PC-9 (cell line): ENCODE measurements at regions not wholly inside any gene's neighbourhood (a gene's known extent, or its start where the extent isn't known, plus 50 kb on each side); places are given as distances from the start of the nearest gene placed in this dataset.

ENCODE experiments used
- BruUV-seq: library from RNA; stranded (reverse); fragments of 400-500 nt; replicated peaks from 2 replicates; lab custom pipeline; 2021; lab: Mats Ljungman, UMichigan
- CTCF ChIA-PET: fragments of 300-600 bp; sonication (Branson Sonifier 250); formaldehyde crosslinking; loops from one replicate; lab custom pipeline; 2022; ENCODE audit warnings: antibody characterized with exemption; lab: Charles Lee
- POLR2A ChIA-PET: fragments of 300-600 bp; sonication (Branson Sonifier 250); formaldehyde crosslinking; loops from one replicate; lab custom pipeline; 2022; ENCODE audit warnings: antibody characterized with exemption; ENCODE audit not compliant: unreplicated experiment; lab: Charles Lee
- DNase-seq, 2 experiments: peaks; one replicate each; pipeline versions ENCODE4 v3.0.0 to v3.0.0-alpha.2; 2015 to 2022; ENCODE audit warnings: mixed read lengths in 1 of 2
- H2AFZ ChIP-seq: fragments of 200-600 bp; sonication (generic); 2 replicates; pipeline ENCODE4 v1.8.1; 2017; ENCODE audit warnings: antibody characterized with exemption
- H3F3A ChIP-seq: fragments of 200-600 bp; sonication (generic); 2 replicates; pipeline ENCODE4 v1.8.1; 2017; ENCODE audit warnings: antibody characterized with exemption, mild to moderate bottlenecking, low read depth; ENCODE audit not compliant: insufficient read depth
- H3K27ac ChIP-seq: fragments of 200-600 bp; sonication (generic); 2 replicates; pipeline ENCODE4 v1.6.1; 2016; ENCODE audit warnings: mixed run types
- H3K27me3 ChIP-seq: fragments of 200-600 bp; sonication (generic); 2 replicates; pipeline ENCODE4 v1.6.1; 2016; ENCODE audit warnings: low read depth, mixed run types; ENCODE audit not compliant: insufficient read depth
- H3K36me3 ChIP-seq: fragments of 200-600 bp; sonication (generic); 2 replicates; pipeline ENCODE4 v1.6.1; 2016; ENCODE audit warnings: low read depth, mixed run types
- H3K4me1 ChIP-seq: fragments of 200-600 bp; sonication (generic); replicated peaks from 2 replicates; pipeline ENCODE4 v1.6.1; 2016; ENCODE audit warnings: mixed run types; ENCODE audit not compliant: insufficient read depth
- H3K4me2 ChIP-seq: fragments of 200-600 bp; sonication (generic); 2 replicates; pipeline ENCODE4 v1.6.1; 2017; ENCODE audit warnings: mixed run types
- H3K4me3 ChIP-seq: fragments of 200-600 bp; sonication (generic); 2 replicates; pipeline ENCODE4 v1.6.1; 2016; ENCODE audit warnings: mixed run types
- H3K79me2 ChIP-seq: fragments of 200-600 bp; sonication (generic); 2 replicates; pipeline ENCODE4 v1.6.1; 2017; ENCODE audit warnings: low read depth, mixed run types
- H3K9me2 ChIP-seq: fragments of 200-600 bp; sonication (generic); 2 replicates; pipeline ENCODE4 v1.8.1; 2017; ENCODE audit warnings: mild to moderate bottlenecking; ENCODE audit not compliant: insufficient read depth
- H3K9me3 ChIP-seq: fragments of 200-600 bp; sonication (generic); 2 replicates; pipeline ENCODE4 v1.8.1; 2016; ENCODE audit warnings: low read depth; ENCODE audit not compliant: insufficient read depth
- H4K20me1 ChIP-seq: fragments of 200-600 bp; sonication (generic); 2 replicates; pipeline ENCODE4 v1.8.1; 2017; ENCODE audit not compliant: insufficient read depth
- CTCF ChIP-seq: fragments of 200-600 bp; sonication (generic); conservative IDR thresholded peaks from 2 replicates; pipeline ENCODE4 v1.6.1; 2017; ENCODE audit warnings: mixed run types, antibody characterized with exemption, mild to moderate bottlenecking, moderate library complexity
- EZH2 ChIP-seq: fragments of 200-600 bp; sonication (generic); IDR thresholded peaks from 2 replicates; pipeline ENCODE4 v1.8.0; 2017; ENCODE audit warnings: antibody characterized with exemption, low read depth
- intact Hi-C: fragments of 100-400 bp; cut with micrococcal nuclease; formaldehyde crosslinking; loops from one replicate; pipeline ENCODE4 v1.10.0; 2022; ENCODE audit not compliant: unreplicated experiment

GRCh38 chr5:90297045-90297764 is 112.4 kb downstream of the CETN3 start:
- no TSS peak for BruUV-seq
- H3K4me3 ChIP-seq = no peak overlapping the region
- H3K27ac ChIP-seq = no peak overlapping the region
- no peaks in the 10 kb centered on the region for H3K4me1 ChIP-seq
- intact Hi-C loops = no loop called here
- no peaks in the 10 kb centered on the region for H4K20me1 ChIP-seq
- DNase-seq = no peak
- H3K9me2 ChIP-seq = no peaks in the 10 kb centered on the region
- no peak overlapping the region for H3K4me2 ChIP-seq
- TF ChIP-seq CTCF (no peak), EZH2 (no peak)
- no peak overlapping the region for H2AFZ ChIP-seq
- H3K9me3 ChIP-seq = no peaks in the 10 kb centered on the region; the same call in 1 of the 2 replicates
- no peaks in the 10 kb centered on the region for H3K79me2 ChIP-seq
- ChIA-PET POLR2A (no interaction called here), CTCF (no interaction called here)
- no peaks in the 10 kb centered on the region for H3K27me3 ChIP-seq
- no peaks in the 10 kb centered on the region for H3K36me3 ChIP-seq
- no peaks in the 10 kb centered on the region for H3F3A ChIP-seq

DNA sequence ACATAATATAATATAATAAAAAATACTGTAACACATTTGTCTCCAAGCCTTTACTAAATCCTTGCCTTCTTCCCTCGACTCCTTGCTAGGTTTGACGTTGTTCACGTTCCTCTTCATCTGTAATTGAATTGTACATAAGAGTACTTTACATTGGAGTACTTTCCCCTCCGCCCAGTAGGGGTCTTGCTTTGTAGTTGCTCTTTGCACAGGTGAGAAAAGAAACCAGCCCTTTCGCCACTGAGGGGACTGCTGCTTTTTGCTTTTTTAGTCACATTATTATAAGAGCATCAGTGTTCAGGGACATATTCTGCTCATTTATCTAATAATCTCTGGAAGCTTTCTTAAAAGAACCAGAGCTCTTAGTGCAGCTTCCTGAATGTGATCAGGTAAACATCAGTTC is 115.0 kb downstream of the CETN3 start:
- TF ChIP-seq CTCF = no peak
- no peak for TF ChIP-seq EZH2
- intact Hi-C loops = no loop called here
- Histone ChIP-seq H3K9me2 (no peaks in the 10 kb centered on the region), H2AFZ (no peak overlapping the region), H3K79me2 (no peaks in the 10 kb centered on the region), H3K4me2 (no peak overlapping the region), H3K4me3 (no peak overlapping the region), H3F3A (no peaks in the 10 kb centered on the region), H4K20me1 (no peaks in the 10 kb centered on the region), H3K36me3 (no peaks in the 10 kb centered on the region), H3K27me3 (no peaks in the 10 kb centered on the region), H3K9me3 (no peaks in the 10 kb centered on the region), H3K27ac (no peak overlapping the region), H3K4me1 (no peaks in the 10 kb centered on the region)
- CTCF ChIA-PET = no interaction called here
- no TSS peak for BruUV-seq
- POLR2A ChIA-PET = no interaction called here
- no peak for DNase-seq

- Histone ChIP-seq H4K20me1 (no peaks in the 10 kb centered on the region), H3K36me3 (no peaks in the 10 kb centered on the region), H3K9me3 (no peaks in the 10 kb centered on the region), H3K9me2 (no peaks in the 10 kb centered on the region), H3K27ac (no peak overlapping the region), H3K4me1 (no peaks in the 10 kb centered on the region), H3K79me2 (no peaks in the 10 kb centered on the region), H2AFZ (no peak overlapping the region), H3K27me3 (no peaks in the 10 kb centered on the region), H3K4me3 (no peak overlapping the region), H3K4me2 (no peak overlapping the region), H3F3A (no peaks in the 10 kb centered on the region)
- POLR2A ChIA-PET = no interaction called here
- BruUV-seq = no TSS peak
- intact Hi-C loops = no loop called here
- TF ChIP-seq EZH2 (no peak), CTCF (no peak)
- peak in 1 of 2 experiments; percentile 43 for DNase-seq
- CTCF ChIA-PET = no interaction called here
Observed at GRCh38 chr5:90293931-90294330, 115.6 kb downstream of the CETN3 start.
